Ammon's horn (tissue), 1 donor: ENCODE measurements at regions not wholly inside any gene's neighbourhood (a gene's known extent, or its start where the extent isn't known, plus 50 kb on each side); places are given as distances from the start of the nearest gene placed in this dataset.
"Not testable (repeated sequence)": the region's sequence is repeated elsewhere in the genome, so short reads cannot be mapped to it uniquely, and the experiment has no call there.

Experiments used
- DNase-seq: peaks from one replicate; pipeline ENCODE4 v3.0.0-alpha.2; 2016; ENCODE audit warnings: low spot score

DNA sequence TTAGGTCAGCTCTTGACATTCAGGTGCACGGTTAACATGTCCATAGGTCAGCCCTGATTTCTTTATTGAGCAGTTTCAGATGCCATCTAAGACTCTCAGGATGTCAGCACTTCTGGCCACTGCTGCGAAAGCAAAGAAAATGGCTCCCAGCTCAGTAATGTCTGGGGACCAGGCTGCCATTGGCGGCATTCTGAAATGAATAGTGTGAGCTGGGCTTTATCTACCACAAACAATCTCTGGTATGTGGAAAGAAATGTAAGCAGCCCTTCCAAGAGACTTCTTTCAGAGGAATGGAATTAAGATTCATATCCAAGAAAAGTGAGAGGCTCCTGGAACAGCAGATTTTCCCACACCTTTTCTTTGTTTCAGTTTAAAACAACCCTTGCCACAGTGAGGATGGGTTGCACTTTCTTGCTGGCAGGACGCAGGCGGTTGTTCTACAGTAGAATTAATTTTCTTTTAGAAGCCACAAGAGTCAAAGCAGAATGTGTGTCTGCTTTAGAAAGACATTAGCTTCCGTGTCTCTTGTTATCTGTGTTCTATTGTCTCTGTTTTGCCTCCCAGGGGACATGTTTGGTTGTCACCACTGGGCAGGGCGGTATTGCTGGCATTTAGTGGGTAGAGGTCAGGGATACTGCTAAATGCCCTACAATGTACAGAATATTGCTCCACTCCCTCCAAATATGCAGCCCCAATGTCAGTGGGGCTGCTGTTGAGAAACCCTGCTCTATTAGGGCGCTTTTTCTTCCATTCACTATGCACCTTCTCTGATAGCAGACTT lies 149.9 kb upstream of the ANKH start:
- DNase-seq = no peak

DNA sequence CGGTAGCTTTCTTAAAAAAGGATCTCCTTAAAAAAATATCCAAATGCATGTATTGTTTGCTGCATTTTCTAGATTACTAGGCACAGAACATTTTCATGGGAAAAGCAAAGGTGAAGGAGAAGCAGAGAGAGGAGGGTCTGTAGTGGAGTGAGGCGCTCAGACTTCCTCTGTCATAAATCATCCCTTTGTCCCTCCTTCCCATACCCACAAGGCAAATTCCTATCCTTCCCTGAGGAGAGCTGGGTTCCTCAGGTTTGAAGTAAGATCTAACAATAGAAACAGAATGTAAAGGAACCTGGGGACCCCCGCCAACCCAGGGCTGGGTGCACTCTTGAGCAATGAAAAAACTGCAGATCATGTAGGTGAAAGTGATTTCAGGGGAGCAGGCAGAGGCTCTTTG lies 149.2 kb upstream of the ANKH start:
- no peak for DNase-seq

DNA sequence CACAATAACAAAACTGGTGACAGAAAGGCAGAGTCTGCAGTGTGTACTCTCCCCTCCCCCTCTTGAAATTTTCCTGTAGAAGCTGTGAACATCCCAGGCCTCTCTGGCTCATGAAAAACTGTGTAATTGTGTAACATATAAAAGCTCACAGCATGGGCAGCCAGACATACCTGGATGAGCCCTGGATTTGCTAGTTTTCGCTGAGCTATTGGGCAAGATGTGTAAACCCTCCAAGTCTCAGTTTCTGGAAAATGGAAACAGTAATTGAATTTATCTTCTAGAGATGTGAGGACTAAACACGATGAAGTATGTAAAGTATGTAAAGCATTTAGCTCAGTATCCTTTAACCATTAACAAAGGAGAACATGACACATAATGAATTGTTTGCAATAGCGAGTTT lies 143.2 kb upstream of the ANKH start:
- DNase-seq = no peak

DNA sequence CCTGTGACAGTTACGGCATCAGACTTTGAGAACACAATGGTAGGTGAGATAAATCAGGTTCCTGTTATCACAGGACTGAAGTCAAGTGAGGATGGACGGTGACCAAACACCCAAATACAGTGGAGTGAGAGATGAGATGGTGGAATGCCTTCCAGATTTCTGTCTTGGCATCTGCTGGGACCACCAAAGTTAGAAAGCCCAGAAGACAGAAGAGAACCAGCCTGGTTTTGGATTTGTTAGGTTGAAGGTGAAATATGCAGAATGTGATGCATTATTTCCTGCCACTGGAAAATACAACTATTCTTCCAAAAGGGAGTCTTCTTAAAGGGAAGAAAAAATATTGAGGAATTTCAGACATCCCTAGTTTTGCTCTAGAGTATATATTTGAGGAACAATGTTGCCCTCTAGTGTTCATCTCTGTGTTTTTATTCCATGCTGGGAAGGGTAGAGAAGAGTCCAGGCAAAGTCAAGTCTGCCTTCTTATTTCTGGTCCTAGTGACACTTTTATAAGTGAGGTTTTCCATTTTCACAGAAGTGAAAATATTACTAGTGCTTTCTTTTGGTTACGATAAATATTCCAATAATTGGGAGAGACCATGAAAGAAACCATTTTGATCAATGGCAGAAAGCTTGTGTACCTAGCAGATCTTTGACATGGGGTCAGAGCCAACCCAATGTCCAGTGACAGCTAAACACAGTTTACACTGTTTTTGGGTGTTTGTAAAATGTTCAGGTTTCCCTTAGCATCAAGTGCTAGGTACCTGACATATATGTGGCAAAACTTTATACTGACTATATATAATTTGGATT lies 142.3 kb upstream of the ANKH start:
- DNase-seq = peak; percentile 74

DNA sequence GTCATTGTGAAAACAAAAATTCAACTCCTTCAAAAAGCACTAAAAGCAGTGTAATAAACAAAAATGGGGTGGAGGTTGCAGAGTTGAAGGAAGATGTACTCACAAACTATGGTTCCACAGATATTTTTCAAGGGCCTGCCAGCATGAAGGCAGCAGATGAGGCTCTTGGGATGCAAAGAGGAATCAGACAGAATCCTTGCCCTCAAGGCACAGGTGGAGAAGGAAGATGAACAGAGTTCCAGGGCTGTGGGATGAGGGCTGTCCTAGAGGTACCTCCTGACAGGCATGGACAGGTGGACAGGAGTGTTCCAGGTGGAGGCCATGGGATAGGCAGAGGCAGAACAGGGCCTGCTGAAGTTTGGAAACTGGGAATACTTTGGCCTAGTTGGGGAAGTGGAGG lies 140.5 kb upstream of the ANKH start:
- DNase-seq = no peak

DNA sequence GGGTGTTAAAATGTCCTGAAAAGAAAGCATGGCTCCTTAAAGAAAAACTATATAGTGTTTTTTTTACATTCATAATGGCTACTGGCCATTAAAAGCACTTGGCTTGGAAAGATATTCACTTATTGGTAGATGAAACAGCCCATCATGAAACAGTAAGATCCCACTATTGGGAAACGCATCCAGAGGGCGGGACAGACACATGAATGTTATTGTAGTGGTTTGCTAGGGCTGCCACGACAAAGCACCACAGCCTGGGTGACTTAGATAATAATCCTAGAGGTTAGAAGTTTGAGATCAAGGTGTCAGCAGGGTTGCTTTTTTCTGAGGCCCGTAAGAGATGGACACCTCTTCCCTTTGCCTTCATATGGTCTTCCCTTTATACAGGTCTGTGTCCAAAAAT lies 139.4 kb upstream of the ANKH start:
- no peak for DNase-seq

DNA sequence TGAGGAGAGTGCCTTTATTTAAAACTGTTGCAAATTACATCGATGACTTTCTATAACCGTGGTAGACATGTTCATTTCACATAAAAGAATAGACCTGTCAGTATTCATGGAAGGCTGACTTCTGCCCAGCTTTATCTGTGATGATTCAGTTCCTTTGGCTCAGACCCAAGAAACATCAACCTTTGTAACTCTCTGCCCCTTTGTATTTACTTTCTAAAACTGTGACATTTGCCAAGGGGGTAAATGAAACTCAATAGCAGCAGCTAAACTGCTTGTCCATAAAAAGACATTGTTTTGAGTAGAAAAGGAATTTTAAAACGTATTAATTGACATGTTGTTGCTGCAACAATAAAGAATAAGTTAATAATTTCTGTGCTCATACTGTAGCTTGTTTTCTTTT lies 137.8 kb upstream of the ANKH start:
- no peak for DNase-seq

DNA sequence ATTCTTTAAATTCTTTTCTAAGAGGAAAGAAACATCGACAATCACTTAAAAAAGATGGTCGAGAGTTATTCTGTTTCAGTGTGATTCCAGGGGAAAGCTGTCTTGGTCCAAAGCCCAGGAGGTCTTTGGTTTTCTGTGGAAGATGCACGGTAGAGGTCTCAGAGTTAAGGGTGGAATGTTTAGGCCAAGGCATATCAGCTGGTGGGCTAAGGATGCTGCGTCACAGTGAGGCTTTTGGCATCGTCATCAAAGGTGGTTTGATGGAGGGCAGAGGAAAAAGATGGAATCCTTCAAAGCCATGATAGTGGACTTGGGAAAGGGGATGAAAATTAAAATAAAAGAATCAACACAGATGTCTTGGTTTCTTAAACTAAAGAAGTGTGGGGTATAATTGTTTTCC lies 137.3 kb upstream of the ANKH start:
- DNase-seq = no peak

DNA sequence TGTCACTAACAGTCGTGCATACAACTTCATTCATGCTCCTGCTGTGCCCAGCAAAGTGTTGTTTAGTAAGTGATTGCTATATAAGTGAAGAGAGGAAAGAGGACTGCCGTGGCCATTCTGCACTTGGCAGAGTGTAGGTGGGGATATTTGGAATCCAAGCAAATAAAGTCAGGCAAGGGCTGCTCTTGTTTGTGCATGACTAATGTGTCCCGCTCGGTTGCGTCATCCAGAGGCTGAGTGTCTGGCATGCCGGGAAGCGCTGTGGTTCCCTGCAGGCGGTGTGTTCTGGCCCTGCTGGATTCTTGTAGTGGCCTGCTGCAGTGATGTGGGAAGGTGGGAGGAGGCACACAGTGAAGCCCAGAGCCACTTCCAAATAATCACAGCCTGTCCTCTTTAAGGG lies 136.9 kb upstream of the ANKH start:
- DNase-seq = peak; percentile 52

DNA sequence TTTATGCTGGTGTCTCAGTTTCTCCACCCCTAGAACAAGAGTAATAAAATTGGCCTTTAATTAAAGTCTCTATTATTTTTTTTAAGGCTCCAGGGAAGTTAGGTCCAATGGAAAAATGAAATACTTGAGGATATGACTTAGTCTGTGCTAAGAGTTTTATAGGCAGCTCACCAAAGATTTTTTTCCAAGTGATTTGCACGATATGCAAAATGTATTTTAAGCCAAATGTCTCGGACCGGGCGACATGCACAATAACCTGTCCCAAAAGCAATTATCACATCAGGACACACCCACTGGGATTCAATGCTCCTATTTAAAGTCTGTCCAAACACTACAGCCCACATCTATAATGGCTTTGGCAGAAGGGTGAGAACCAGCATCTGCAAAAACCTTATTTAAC lies 136.1 kb upstream of the ANKH start:
- DNase-seq = no peak

DNA sequence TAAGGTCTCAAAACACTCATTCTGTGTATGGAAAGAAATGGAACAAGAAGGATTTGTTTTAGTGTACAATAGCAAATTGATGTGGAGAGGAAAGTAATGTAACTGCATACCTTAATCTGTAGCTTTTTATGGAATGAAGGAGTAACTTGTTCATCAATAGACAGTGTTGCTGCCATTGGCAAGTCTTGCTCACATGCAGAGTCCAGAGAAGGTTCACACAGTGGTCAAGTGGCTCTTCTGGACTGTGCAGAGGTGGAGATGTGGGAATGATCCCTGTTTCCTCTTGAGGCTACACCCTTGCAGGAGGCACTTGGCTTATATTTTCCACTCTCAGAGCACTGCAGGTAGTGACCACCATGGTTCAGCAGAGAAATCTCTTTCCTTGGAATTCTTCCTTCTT lies 132.9 kb upstream of the ANKH start:
- no peak for DNase-seq

DNA sequence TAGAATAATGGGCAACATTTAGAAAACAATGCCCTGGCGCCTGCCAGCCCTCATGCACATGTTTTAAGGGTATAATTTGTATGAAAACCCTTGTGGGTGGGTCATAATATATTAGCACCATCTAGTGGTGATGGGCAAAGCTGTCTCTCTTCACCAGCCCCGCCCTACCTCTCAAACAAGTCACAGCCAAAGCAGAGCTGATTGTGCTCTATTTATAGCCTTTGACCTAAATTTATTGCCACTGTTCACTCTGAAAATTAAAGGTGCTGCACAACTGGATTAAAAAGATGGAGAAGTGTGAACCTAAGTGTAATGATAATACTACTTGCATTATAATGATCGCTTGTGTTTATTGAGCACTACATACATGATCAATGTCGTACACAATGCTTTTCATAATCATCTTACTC lies 131.9 kb upstream of the ANKH start:
- peak; percentile 91 for DNase-seq

DNA sequence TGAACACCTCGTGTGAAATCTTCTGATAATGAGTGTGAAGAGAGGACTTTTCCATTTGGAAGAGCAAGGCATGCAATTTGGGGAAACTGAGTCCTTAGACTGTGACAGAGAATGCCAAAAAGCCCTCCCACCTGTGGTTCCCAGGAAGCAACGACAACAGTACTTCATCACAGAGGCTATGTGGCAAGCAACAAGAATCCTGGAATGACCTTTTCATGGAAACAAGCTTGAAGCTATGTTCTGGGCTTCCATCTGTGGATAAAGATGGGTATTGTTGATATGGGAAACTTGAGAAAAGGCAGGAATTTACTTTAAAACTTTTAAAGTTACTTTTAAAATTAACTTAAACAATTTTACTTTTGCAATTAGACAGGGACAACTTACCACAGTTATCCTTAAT lies 131.2 kb upstream of the ANKH start:
- DNase-seq = no peak

DNA sequence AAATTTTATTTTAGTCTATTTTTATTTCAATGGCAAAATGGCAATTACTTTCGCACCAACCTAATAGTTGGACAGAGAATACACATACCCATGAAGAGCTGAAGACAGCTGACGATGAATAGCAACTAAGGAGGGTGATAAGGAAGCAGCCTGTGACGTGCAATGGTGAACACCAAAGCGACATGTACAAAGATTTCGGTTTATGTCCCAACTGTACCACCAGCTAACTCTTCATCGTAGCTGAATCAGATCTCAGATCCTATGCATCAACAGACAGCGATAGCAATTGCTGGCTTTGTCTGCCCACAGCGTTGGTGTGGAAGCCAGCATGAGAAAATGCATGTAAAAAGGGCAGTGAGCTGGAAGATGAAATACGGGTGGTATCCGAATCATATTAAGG lies 130.6 kb upstream of the ANKH start:
- no peak for DNase-seq

DNA sequence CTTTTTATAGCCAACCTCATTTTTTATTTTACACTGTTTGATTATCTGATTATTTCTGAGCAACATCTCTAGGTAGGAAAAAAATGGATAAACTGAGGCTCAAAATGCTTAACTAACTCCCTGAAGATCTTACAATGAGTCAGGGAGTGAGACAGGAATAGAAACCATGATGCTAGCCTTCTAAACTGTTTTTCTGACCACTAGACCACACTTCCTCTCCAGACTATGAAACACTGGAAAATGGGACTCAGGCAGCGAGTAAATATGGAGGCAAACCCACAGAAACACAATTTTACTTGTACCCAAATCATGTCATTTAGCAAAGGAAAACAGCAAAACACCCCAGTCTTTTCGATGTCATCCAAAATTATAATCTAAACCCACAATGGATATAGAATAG lies 129.9 kb upstream of the ANKH start:
- DNase-seq = peak; percentile 29

DNA sequence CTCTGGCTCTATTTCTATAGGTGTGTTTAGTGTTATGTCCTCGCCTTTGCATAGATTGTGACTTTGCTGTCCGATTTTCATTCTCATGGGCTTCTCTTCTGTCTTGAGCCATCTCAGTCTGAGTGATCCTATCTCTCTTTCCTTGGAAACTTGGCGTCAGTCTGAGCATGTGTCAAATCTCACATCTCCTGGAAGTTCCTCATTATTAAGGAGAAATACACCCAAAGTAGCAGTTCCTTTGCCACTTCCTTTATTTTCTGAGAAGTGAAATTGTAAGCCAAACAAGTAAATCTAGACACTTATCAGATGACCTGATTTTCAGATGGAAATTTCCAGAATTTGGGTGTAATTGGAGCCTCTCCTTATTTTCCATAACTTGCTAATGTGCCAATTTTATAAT lies 126.9 kb upstream of the ANKH start:
- peak; percentile 49 for DNase-seq

DNA sequence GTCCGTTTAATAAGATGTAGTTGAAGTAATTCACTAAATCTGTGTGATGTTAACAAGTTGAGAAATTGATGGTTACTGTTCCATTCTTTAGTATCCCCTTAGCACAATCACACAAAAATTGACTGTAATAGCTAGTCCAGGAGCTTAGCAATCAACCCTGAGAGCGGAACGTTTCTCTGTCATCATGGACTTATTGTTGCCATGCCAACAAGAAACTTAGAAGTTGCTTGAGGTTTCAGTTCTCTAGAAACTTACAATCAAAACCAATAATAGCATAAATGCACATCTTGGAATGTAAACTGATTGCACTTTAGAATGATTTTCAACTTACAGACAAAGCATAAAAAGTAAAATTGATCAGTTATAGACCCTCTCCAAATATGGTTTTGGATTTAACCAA lies 125.4 kb upstream of the ANKH start:
- DNase-seq = no peak

DNA sequence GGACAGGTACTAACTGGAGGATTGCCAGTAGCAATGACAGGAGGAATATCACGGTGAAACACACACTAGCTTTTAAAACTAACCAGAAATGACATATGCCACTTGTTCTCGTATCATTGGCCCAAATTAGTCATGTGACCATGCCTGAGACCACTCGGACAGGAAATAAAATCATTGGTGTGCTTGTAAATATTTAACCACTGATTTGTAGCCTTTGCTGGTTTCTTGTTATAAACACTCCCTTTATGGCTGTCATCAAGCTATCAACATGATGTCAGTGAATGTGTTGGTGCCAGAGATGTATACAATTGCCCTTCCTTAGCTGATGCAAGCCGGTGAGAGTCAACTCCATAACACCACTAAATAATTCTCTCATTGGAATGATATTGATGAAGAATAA lies 123.7 kb upstream of the ANKH start:
- no peak for DNase-seq

DNA sequence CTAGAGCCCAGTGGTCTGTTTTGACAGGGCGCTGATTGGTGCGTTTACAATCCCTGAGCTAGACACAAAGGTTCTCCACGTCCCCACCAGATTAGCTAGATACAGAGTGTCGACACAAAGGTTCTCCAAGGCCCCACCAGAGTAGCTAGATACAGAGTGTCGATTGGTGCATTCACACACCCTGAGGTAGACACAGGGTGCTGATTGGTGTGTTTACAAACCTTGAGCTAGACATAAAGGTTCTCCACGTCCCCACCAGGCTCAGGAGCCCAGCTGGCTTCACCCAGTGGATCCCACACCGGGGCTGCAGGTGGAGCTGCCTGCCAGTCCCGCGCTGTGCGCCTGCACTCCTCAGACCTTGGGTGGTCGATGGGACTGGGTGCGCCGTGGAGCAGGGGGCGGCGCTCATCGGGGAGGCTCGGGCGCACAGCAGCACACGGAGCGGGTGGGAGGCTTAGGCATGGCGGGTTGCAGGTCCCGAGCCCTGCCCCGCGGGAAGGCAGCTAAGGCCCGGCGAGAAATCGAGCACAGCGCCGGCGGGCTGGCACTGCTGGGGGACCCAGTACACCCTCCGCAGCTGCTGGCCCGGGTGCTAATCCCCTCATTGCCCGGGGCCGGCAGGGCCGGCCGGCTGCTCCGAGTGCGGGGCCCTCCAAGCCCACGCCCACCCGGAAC lies 122.0 kb upstream of the ANKH start:
- DNase-seq = not testable (repeated sequence)

DNA sequence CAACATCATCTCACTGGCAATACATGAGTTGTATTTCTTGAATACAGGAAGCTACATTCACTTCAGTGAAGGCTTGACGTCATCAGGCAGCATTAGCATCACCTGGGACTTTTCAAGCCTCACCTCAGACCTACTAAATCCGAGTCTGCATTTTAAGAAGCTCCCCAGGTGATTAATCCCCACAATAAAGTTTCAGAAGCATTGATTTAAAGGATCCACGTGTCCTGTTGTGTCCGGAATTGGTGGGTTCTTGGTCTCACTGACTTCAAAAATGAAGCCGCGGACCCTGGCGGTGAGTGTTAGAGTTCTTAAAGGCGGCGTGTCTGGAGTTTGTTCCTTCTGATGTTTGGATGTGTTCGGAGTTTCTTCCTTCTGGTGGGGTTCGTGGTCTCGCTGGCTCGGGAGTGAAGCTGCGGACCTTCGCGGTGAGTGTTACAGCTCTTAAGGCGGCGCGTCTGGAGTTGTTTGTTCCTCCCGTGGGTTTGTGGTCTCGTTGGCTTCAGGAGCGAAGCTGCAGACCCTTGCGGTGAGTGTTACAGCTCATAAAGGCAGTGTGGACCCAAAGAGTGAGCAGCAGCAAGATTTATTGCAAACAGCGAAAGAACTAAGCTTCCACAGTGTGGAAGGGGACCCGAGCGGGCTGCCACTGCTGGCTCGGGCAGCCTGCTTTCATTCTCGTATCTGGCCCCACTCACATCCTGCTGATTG lies 121.3 kb upstream of the ANKH start:
- DNase-seq = not testable (repeated sequence)

DNA sequence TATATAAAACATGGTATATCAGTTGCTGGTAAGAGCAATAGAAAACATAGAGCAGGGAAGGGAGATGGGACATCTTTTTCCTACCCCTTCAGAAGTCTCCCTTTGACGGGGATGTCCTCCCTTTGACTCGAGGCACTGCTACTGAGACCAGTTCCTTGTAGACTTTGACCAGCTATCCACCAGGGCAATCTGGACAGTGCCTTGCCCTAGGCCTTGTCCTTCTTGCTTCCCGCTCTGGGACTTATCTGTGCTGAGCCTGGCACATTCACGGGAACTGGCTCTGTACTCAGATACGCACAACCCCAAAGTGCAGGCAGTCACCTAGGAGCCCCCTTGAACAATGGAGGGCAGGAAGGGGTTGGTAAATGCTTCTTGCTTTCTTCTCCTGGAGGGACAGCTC lies 116.6 kb upstream of the ANKH start:
- DNase-seq = no peak

DNA sequence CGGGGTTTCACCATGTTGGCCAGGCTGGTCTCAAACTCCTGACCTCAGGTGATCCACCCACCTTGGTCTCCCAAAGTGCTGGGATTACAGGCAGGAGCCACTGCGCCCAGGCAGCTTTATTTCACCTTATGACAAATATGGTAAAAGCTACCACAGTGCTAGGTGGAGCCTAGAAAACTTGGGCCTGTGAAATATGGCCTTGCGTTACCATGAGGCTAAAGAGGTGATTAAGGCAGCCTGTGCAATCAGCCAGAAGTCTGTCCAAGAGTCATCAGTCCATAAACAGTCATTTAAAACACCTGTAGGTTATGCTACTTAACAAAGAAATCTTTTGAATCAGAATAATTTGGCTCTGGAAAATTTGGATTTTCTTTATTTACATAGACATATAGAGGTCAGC lies 114.8 kb upstream of the ANKH start:
- DNase-seq = no peak
